ACHN (cell line): ENCODE measurements at regions not wholly inside any gene's neighbourhood (a gene's known extent, or its start where the extent isn't known, plus 50 kb on each side); places are given as distances from the start of the nearest gene placed in this dataset.

Source experiments
- DNase-seq: peaks from one replicate; pipeline ENCODE4 v3.0.0-alpha.2; 2015
- in situ Hi-C: cut with HindIII; loops from 2 replicates; pipeline ENCODE4 v1.10.0; 2017; ENCODE audit warnings: low sequenced_read_pairs, low pct_ligation_motif_present, low pct_unique_long_range_greater_than_20kb

GRCh38 chr14:71604231-71604630 lies 328.0 kb upstream of the RGS6 start:
- in situ Hi-C loops: no loop called here
- DNase-seq: no peak

- in situ Hi-C loops: no loop called here
These were observed 326.2 kb upstream of the RGS6 start for GRCh38 chr14:71606064-71606463.

GRCh38 chr14:71606575-71606974 lies 325.7 kb upstream of the RGS6 start:
- in situ Hi-C loops: no loop called here
- no peak for DNase-seq

More at GRCh38 chr14:71606064-71606463, 326.2 kb upstream of the RGS6 start:
- no peak for DNase-seq

GRCh38 chr14:71607056-71607455 lies 325.2 kb upstream of the RGS6 start:
- in situ Hi-C loops: no loop called here
- DNase-seq: no peak

GRCh38 chr14:71610149-71610548 lies 322.1 kb upstream of the RGS6 start:
- no peak for DNase-seq
- in situ Hi-C loops: no loop called here

- in situ Hi-C loops: no loop called here
- DNase-seq: no peak
These were observed 321.4 kb upstream of the RGS6 start for GRCh38 chr14:71610797-71611196.

- DNase-seq: no peak
These were observed 319.1 kb upstream of the RGS6 start for GRCh38 chr14:71613168-71613567.

GRCh38 chr14:71616013-71616412 lies 316.2 kb upstream of the RGS6 start:
- DNase-seq: no peak
- in situ Hi-C loops: no loop called here

More at GRCh38 chr14:71613168-71613567, 319.1 kb upstream of the RGS6 start:
- in situ Hi-C loops: no loop called here

GRCh38 chr14:71618047-71618446 lies 314.2 kb upstream of the RGS6 start:
- DNase-seq: no peak
- in situ Hi-C loops: no loop called here

- in situ Hi-C loops: no loop called here
- no peak for DNase-seq
These were observed 313.5 kb upstream of the RGS6 start for GRCh38 chr14:71618716-71619115.

- DNase-seq: no peak
- in situ Hi-C loops: no loop called here
These were observed 312.8 kb upstream of the RGS6 start for GRCh38 chr14:71619472-71619871.

- in situ Hi-C loops: no loop called here
- DNase-seq: no peak
These were observed 311.8 kb upstream of the RGS6 start for GRCh38 chr14:71620401-71620800.

GRCh38 chr14:71621276-71621675 lies 311.0 kb upstream of the RGS6 start:
- in situ Hi-C loops: no loop called here
- DNase-seq: no peak

- in situ Hi-C loops: no loop called here
- no peak for DNase-seq
These were observed 310.1 kb upstream of the RGS6 start for GRCh38 chr14:71621980-71622605.

- in situ Hi-C loops: no loop called here
- no peak for DNase-seq
These were observed 308.3 kb upstream of the RGS6 start for GRCh38 chr14:71623939-71624338.

GRCh38 chr14:71625175-71625574 lies 307.1 kb upstream of the RGS6 start:
- DNase-seq: no peak
- in situ Hi-C loops: no loop called here

- DNase-seq: no peak
- in situ Hi-C loops: no loop called here
These were observed 306.1 kb upstream of the RGS6 start for GRCh38 chr14:71625891-71626701.

- DNase-seq: no peak
- in situ Hi-C loops: no loop called here
These were observed 303.8 kb upstream of the RGS6 start for GRCh38 chr14:71628433-71628832.

- in situ Hi-C loops: no loop called here
- no peak for DNase-seq
These were observed 303.0 kb upstream of the RGS6 start for GRCh38 chr14:71629250-71629649.
